CD4-positive, alpha-beta T cell treated with Interleukin-4 for 4 hours (primary cell): ENCODE measurements at regions not wholly inside any gene's neighbourhood (a gene's known extent, or its start where the extent isn't known, plus 50 kb on each side); places are given as distances from the start of the nearest gene placed in this dataset.

Experiments
- DNase-seq: peaks from one replicate; pipeline ENCODE4 v3.0.0-alpha.2; 2020

GRCh38 chr5:92459654-92460053 lies 1076.5 kb upstream of the ARRDC3 start:
- DNase-seq, result no peak

GRCh38 chr5:92455011-92455410 lies 1071.9 kb upstream of the ARRDC3 start:
- DNase-seq, result no peak

GRCh38 chr5:92444888-92445287 lies 1061.8 kb upstream of the ARRDC3 start:
- no peak for DNase-seq

- no peak for DNase-seq
Observed at GRCh38 chr5:92435781-92436180, 1052.7 kb upstream of the ARRDC3 start.

- no peak for DNase-seq
Observed at GRCh38 chr5:92429646-92430045, 1046.5 kb upstream of the ARRDC3 start.

- no peak for DNase-seq
Observed at GRCh38 chr5:92428415-92428814, 1045.3 kb upstream of the ARRDC3 start.

GRCh38 chr5:92424785-92425426 lies 1041.8 kb upstream of the ARRDC3 start:
- no peak for DNase-seq

GRCh38 chr5:92421942-92422341 lies 1038.8 kb upstream of the ARRDC3 start:
- no peak for DNase-seq

- no peak for DNase-seq
Observed at GRCh38 chr5:92421196-92421595, 1038.1 kb upstream of the ARRDC3 start.

- no peak for DNase-seq
Observed at GRCh38 chr5:92419261-92419660, 1036.1 kb upstream of the ARRDC3 start.

GRCh38 chr5:92418341-92418740 lies 1035.2 kb upstream of the ARRDC3 start:
- no peak for DNase-seq

GRCh38 chr5:92409134-92409533 lies 1026.0 kb upstream of the ARRDC3 start:
- no peak for DNase-seq

- no peak for DNase-seq
Observed at GRCh38 chr5:92402956-92403702, 1020.0 kb upstream of the ARRDC3 start.

GRCh38 chr5:92402045-92402444 lies 1018.9 kb upstream of the ARRDC3 start:
- no peak for DNase-seq

GRCh38 chr5:92401492-92401891 lies 1018.4 kb upstream of the ARRDC3 start:
- no peak for DNase-seq

GRCh38 chr5:92394936-92395335 lies 1011.8 kb upstream of the ARRDC3 start:
- DNase-seq, result no peak

- DNase-seq, result no peak
Observed at GRCh38 chr5:92390657-92391056, 1007.5 kb upstream of the ARRDC3 start.

GRCh38 chr5:92380069-92380770 lies 997.1 kb upstream of the ARRDC3 start:
- DNase-seq, result no peak

- DNase-seq, result no peak
Observed at GRCh38 chr5:92378966-92379611, 996.0 kb upstream of the ARRDC3 start.

GRCh38 chr5:92374859-92375258 lies 991.7 kb upstream of the ARRDC3 start:
- DNase-seq, result no peak

GRCh38 chr5:92372766-92373165 lies 989.6 kb upstream of the ARRDC3 start:
- DNase-seq, result no peak

GRCh38 chr5:92371889-92372235 lies 988.7 kb upstream of the ARRDC3 start:
- no peak for DNase-seq

GRCh38 chr5:92371171-92371888 lies 988.2 kb upstream of the ARRDC3 start:
- DNase-seq, result no peak
